Spleen (tissue), 7 donors: ENCODE measurements at regions not wholly inside any gene's neighbourhood (a gene's known extent, or its start where the extent isn't known, plus 50 kb on each side); places are given as distances from the start of the nearest gene placed in this dataset.

Source experiments
- CTCF ChIP-seq, 11 experiments: fragments of 200-600 bp in 7 of 11; fragments of 450-650 bp in 4 of 11; sonication (generic) in 4 of 11; IDR thresholded peaks in 8 of 11; conservative IDR thresholded peaks in 3 of 11; 1 replicate in 7 of 11; 2 replicates in 4 of 11; pipeline versions ENCODE4 v1.4.0 to v1.8.0; 2016 to 2021; ENCODE audit warnings: antibody characterized with exemption in 11 of 11, inconsistent platforms in 4 of 11, mild to moderate bottlenecking in 1 of 11
- POLR2A ChIP-seq, 3 donors: fragments of 450-650 bp; IDR thresholded peaks; one replicate each; pipeline ENCODE4 v1.5.1; 2017; ENCODE audit warnings: antibody characterized with exemption in 3 of 3, mild to moderate bottlenecking in 1 of 3
- POLR2AphosphoS5 ChIP-seq, 3 donors: sonication (generic); formaldehyde crosslinking; IDR thresholded peaks; one replicate each; pipeline ENCODE4 v1.5.1; 2017; ENCODE audit warnings: antibody characterized with exemption in 3 of 3
- donor health status: DM: no; HTN: no; CAD: no; lungs with moderate emphysema.
- donor health status: DM: no; HTN: no; CAD: no.
- donor health status: DM: no; HTN: no; CAD: no.

- no peak for TF ChIP-seq CTCF (IDR thresholded peaks at IDR 0.05 in 8 of 11, conservative IDR thresholded peaks at IDR 0.05 in 3 of 11)
- TF ChIP-seq POLR2A (IDR thresholded peaks at IDR 0.05), result no peak
- no peak for TF ChIP-seq POLR2AphosphoS5 (IDR thresholded peaks at IDR 0.05)
These were observed 1805.9 kb downstream of the NCAM2 start for GRCh38 chr21:22804151-22804550.
